ENCODE measurements at regions not wholly inside any gene's neighbourhood (a gene's known extent, or its start where the extent isn't known, plus 50 kb on each side); places are given as distances from the start of the nearest gene placed in this dataset.
"Not testable (repeated sequence)": the region's sequence is repeated elsewhere in the genome, so short reads cannot be mapped to it uniquely, and the experiment has no call there.

DNA sequence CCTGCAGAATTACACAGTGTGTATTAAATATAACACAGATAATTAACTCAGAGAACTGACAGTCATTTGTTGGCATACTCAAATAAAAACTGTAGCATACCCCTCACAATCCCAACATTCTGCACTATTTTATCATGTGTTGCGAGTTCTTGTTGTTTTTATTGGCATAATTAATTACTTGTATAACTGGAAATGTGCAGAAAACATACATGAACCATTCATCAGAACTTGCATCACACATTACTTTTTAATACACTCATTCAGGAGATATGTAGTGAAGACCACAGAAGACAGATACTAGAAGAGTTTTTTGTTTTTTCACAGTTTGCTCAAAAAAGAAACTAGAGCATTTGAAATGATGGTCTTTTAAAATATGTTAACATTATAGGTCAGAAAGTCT, 74.6 kb upstream of the NEIL3 start:
- H3K9me3 Mint-ChIP-seq: no peaks in the 10 kb centered on the region
- H3K4me1 Mint-ChIP-seq (ENCODE audit: low read depth): peaks cover 5% of the 10 kb centered on the region
- no peaks in the 10 kb centered on the region for H3K36me3 Mint-ChIP-seq (ENCODE audit: low read depth)
- intact Hi-C loops (cut with micrococcal nuclease): no loop called here
- no peaks in the 10 kb centered on the region for H3K27me3 Mint-ChIP-seq
- no peak overlapping the region for H3K4me3 Mint-ChIP-seq
- no peak overlapping the region for H3K27ac Mint-ChIP-seq

DNA sequence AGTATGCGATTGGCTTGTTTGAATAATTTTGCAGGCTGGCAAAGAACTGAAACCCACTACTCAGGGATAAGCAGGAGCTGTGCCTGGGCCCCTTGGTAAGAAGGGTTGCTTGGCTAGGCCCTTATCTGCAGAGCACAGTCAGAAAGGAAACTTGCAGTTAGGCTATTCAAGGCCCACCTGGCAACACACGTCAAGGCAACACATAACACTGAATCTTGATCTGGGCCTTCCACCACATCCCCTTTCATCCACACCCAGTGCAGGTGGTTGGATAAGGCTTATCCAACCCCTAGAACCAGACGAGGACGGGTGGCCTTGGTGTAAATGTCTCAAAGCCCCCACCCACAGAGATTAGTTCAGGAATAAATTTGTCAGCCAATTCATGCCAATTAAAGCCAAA, 72.8 kb upstream of the NEIL3 start:
- Mint-ChIP-seq H3K36me3 (ENCODE audit: low read depth) (no peaks in the 10 kb centered on the region), H3K27me3 (no peaks in the 10 kb centered on the region), H3K4me1 (ENCODE audit: low read depth) (peaks cover 2% of the 10 kb centered on the region), H3K9me3 (no peaks in the 10 kb centered on the region), H3K27ac (no peak overlapping the region), H3K4me3 (no peak overlapping the region)
- intact Hi-C loops (cut with micrococcal nuclease): no loop called here

DNA sequence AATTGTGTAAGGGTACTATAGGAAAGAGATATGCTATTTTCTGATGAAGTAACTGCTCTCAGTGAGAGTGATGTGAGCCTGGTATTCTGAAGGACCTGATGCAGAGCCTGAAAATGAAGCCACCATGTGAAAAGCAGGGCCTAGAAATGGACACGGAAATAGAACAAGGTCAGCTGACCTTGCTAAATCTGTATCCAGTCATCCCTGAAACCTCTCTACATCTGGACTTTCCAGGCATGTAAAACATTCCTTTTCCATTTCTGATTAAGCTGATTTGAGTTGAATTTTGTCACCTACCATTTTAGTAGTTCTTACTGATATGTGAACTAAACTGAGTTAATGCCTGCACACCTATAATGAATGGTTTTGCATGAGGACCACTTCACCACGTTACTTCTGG, 72.4 kb upstream of the NEIL3 start:
- Mint-ChIP-seq H3K4me3 (no peak overlapping the region), H3K27me3 (no peaks in the 10 kb centered on the region), H3K9me3 (no peaks in the 10 kb centered on the region), H3K4me1 (ENCODE audit: low read depth) (no peaks in the 10 kb centered on the region), H3K27ac (no peak overlapping the region), H3K36me3 (ENCODE audit: low read depth) (no peaks in the 10 kb centered on the region)
- intact Hi-C loops (cut with micrococcal nuclease): no loop called here

DNA sequence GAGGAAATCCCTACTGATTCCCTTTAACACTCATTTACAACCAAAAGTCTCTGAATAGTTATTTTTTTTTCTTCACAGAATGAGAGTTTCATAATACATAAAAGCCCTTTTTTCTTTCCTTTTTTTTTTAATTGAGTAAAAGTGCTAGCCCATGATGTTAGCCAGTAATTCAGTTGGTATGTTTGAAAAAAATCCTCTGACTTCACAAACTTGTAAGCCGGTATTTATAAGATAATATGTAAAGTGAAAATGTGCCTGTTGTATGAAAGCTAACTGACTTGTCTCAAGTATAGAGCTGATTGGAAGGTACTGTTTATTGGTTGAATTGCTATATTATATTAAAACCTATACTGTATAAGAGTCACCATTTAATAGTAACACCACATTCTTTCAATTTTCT, 70.2 kb upstream of the NEIL3 start:
- no peaks in the 10 kb centered on the region for H3K9me3 Mint-ChIP-seq
- no peak overlapping the region for H3K27ac Mint-ChIP-seq
- no peaks in the 10 kb centered on the region for H3K27me3 Mint-ChIP-seq
- no peaks in the 10 kb centered on the region for H3K36me3 Mint-ChIP-seq (ENCODE audit: low read depth)
- no peaks in the 10 kb centered on the region for H3K4me1 Mint-ChIP-seq (ENCODE audit: low read depth)
- H3K4me3 Mint-ChIP-seq: no peak overlapping the region
- intact Hi-C loops (cut with micrococcal nuclease): no loop called here

DNA sequence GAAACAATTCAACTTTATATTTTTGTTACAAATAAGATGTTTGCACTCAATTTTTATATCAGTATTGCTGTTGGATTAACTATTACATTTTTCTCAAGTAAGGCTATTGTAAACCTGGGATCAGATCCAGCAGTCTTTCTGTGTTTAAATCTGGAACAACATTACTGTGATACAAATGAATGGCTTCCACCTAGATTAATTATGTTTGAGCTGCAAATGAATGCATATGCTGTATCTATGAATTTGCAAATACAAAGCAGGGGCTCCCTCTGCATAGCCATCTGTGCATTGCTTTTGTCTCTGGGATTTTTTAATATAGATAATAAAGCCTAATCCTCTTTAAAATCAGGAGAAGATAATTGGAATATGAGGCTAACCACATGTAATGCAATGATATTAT, 69.8 kb upstream of the NEIL3 start:
- H3K4me3 Mint-ChIP-seq: no peak overlapping the region
- H3K9me3 Mint-ChIP-seq: no peaks in the 10 kb centered on the region
- H3K36me3 Mint-ChIP-seq (ENCODE audit: low read depth): no peaks in the 10 kb centered on the region
- H3K27me3 Mint-ChIP-seq: no peaks in the 10 kb centered on the region
- no peaks in the 10 kb centered on the region for H3K4me1 Mint-ChIP-seq (ENCODE audit: low read depth)
- intact Hi-C loops (cut with micrococcal nuclease): no loop called here
- H3K27ac Mint-ChIP-seq: no peak overlapping the region

DNA sequence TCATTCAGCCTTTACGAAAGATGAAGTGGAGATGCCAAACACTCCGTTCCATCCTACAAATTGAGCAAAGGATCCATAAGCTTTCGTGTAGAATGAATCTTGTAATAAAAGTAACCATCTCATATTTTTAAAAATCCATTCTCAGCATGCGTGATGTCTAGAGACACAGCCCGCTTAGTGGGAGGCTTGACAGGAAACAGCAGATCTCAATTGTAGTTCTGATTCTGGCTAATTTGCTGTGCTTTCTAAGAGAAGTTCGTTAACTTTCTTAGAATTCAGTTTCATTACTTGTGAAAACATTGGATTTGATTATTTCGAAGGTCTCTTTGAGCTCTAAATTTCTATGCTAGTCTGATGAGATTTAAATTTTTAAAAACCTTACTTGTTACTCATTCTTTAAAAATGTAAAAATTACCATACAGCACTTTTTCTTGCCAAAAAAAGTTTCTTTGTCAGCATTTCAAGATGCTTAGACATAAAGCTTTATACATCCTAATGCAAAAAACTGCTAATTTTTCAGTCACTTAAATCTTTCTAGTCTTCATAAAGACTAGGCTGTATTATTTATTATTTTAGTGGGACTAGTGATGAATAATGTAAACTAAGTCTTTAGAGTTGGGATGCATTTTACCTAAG, 66.9 kb upstream of the NEIL3 start:
- H3K9me3 Mint-ChIP-seq: no peaks in the 10 kb centered on the region
- H3K36me3 Mint-ChIP-seq (ENCODE audit: low read depth): no peaks in the 10 kb centered on the region
- no peak overlapping the region for H3K27ac Mint-ChIP-seq
- H3K4me3 Mint-ChIP-seq: no peak overlapping the region
- no peaks in the 10 kb centered on the region for H3K4me1 Mint-ChIP-seq (ENCODE audit: low read depth)
- H3K27me3 Mint-ChIP-seq: peaks cover 3% of the 10 kb centered on the region
- intact Hi-C loops (cut with micrococcal nuclease): no loop called here

DNA sequence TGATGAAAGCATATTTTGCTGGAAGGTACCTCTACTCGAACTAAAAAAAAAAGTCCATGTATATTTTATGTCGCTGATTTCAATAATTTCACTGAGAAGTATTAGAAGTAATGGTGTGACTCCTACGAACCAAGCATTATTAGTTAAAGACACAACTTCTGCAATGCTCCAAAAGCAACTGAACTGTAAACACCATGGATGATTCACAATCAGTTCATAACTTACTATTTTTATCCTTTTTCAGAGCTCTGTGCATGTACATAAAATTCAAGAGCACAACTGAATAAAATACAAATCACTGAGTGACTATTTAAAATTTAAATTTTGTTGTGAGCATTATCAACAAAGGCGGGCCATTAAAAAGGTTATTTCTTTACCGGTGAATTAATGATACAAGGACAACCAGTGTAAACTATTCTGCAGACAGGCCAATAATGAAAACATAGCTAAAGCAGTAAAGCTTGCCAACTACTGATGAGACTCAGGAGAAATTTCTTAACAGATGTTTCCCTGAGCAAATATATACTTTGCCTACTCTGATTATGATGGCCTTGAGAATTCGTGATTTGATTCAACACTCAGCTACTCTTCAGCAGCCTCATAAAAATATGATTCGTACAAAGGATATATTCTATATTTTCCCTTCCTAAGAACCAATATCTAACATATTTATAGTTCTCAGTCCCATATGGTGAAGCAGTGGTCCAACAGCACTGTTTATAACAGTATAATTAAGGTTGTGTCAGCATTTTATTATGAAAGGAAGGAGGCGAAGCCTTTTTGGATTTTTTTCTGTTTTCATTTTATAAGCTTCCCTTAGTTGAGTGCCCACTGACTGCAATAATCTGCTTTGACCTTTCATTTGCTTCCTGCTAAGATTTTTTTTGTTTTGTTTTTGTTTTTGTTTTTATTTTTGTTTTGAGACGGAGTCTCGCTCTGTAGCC, 62.8 kb upstream of the NEIL3 start:
- H3K27ac Mint-ChIP-seq: no peak overlapping the region
- H3K4me1 Mint-ChIP-seq (ENCODE audit: low read depth): peaks cover 13% of the 10 kb centered on the region
- no peak overlapping the region for H3K4me3 Mint-ChIP-seq
- H3K27me3 Mint-ChIP-seq: peaks cover 9% of the 10 kb centered on the region
- no peaks in the 10 kb centered on the region for H3K36me3 Mint-ChIP-seq (ENCODE audit: low read depth)
- H3K9me3 Mint-ChIP-seq: no peaks in the 10 kb centered on the region
- intact Hi-C loops (cut with micrococcal nuclease): no loop called here

DNA sequence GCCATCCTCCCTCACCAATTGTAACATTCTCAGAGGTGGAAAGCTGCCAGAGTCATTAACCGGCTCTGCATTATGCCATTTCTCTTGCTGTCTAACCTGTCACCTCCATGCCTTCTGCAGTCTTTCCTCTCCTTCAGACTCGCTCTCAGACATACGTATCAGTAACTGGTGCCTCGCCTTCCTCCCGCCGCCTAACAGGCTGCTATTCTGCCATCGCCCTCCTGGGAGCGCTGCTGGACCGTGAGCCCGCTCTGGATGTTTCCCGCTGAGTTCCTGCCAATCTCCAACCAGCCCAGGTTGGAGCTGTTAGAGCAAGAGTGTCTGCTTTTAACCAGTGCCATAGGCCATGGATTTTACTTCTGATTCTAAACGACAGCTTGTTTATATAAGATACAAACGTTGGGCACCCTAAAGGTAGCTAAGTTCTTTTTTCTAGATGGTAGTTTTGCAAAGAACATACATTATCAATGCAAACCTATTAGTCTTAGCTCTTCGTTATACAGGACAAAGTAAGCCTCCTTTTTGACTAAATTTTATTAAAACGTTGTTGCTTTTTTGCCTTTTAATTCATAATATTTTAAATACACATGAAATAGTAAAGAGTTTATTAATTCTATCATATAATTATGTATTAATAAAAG, 59.5 kb upstream of the NEIL3 start:
- Mint-ChIP-seq H3K36me3 (ENCODE audit: low read depth) (no peaks in the 10 kb centered on the region), H3K9me3 (no peaks in the 10 kb centered on the region), H3K4me1 (ENCODE audit: low read depth) (peaks cover 13% of the 10 kb centered on the region), H3K4me3 (no peak overlapping the region), H3K27ac (no peak overlapping the region), H3K27me3 (peaks cover 7% of the 10 kb centered on the region)
- intact Hi-C loops (cut with micrococcal nuclease): loop anchor here (1.0 to 5.0 kb wide), 2 partner anchors 89 to 192 kb away; partner anchors contain the start of gene AGA

DNA sequence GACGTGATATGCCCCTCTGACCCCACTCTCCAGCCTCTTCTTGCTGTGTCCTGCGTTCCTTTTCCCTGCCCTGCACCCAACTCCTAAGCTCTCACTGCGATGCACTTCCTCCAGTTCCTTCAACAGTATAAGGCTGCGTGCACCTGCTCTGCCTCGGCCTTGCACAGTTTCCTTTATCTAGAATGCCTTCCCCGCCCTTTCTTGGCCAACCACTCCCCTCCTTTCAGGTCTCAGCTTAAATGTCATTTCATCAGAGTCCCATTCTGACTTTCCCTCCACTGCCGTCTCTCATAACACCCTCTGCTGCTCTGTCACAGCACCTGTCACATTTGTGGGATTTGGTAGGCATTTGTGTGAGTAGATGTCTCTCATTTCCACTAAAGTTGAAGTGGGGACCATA, 58.4 kb upstream of the NEIL3 start:
- Mint-ChIP-seq H3K4me1 (ENCODE audit: low read depth) (peaks cover 13% of the 10 kb centered on the region), H3K27me3 (peaks cover 6% of the 10 kb centered on the region), H3K36me3 (ENCODE audit: low read depth) (no peaks in the 10 kb centered on the region), H3K27ac (no peak overlapping the region), H3K9me3 (no peaks in the 10 kb centered on the region), H3K4me3 (no peak overlapping the region)
- intact Hi-C loops (cut with micrococcal nuclease): loop anchor here (5.0 kb wide), 1 partner anchor 191 kb away; the partner anchor contains the start of gene AGA

DNA sequence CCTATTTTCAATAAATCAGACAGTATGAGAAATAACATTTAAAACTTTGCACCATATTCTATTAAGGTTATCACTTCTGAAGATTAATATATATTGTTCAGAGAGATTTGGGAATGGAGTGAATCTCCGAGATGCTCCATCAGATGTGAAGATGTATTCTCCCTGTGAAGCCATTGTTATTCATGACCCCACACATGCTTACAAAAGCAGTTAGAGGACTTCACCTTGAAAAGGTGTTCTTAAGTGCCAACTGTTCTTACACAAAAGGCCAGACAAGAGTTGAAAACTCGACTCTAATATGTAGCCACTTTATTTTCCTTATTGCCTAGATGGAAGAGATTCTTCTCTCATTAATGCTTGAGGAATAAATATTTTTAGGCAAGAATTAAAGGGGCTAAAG, 54.3 kb upstream of the NEIL3 start:
- no peak overlapping the region for H3K27ac Mint-ChIP-seq
- intact Hi-C loops (cut with micrococcal nuclease): no loop called here

DNA sequence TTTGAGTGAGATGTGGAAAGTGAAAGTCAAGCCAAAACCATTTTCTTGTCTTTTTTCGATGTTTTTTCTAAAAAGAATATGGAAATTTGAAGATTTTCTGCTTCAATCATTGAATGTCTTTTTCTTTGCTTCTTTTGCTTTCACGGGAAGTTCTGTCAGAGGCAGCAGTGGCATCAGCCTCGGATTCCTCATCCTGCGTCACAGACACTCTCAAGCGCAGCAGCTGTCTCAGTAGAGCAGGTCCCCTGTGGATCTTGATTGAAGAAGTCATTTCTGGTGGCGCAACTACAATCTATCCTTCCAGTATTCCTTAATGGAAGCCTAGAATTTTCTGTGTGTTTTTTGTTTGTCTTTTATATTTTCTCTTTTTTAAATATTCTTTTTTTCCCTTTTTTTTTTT, 52.7 kb upstream of the NEIL3 start:
- intact Hi-C loops (cut with micrococcal nuclease): no loop called here
- Mint-ChIP-seq H3K27ac (no peak overlapping the region), H3K36me3 (ENCODE audit: low read depth) (no peaks in the 10 kb centered on the region), H3K9me3 (no peaks in the 10 kb centered on the region), H3K4me3 (no peak overlapping the region), H3K4me1 (ENCODE audit: low read depth) (peaks cover 12% of the 10 kb centered on the region), H3K27me3 (no peaks in the 10 kb centered on the region)

More for the DNA sequence above, 54.3 kb upstream of the NEIL3 start:
- Mint-ChIP-seq H3K27me3 (no peaks in the 10 kb centered on the region), H3K4me1 (ENCODE audit: low read depth) (peaks cover 18% of the 10 kb centered on the region), H3K4me3 (no peak overlapping the region), H3K36me3 (ENCODE audit: low read depth) (no peaks in the 10 kb centered on the region), H3K9me3 (no peaks in the 10 kb centered on the region)

DNA sequence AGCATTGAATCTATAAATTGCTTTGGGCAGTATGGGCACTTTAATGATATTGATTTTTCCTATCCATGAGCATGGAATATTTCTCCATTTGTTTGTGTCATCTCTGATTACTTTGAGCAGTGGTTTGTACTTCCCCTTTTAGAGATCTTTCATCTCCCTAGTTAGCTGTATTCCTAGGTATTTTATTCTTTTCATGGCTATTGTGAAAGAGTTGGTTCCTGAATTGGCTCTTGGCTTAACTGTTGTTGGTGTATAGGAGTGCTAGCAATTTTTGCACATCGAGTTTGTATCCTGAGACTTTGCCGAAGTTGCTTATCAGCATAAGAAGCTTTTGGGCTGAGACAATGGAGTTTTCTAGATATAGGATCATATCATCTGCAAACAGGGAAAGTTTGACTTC, 50.2 kb upstream of the NEIL3 start:
- H3K4me3 Mint-ChIP-seq; H3K36me3 Mint-ChIP-seq (ENCODE audit: low read depth); H3K9me3 Mint-ChIP-seq; H3K27me3 Mint-ChIP-seq; intact Hi-C loops (cut with micrococcal nuclease); H3K27ac Mint-ChIP-seq: not testable (repeated sequence)
- peaks cover 12% of the 10 kb centered on the region for H3K4me1 Mint-ChIP-seq (ENCODE audit: low read depth)
